H1 (cell line): ENCODE measurements at regions not wholly inside any gene's neighbourhood (a gene's known extent, or its start where the extent isn't known, plus 50 kb on each side); places are given as distances from the start of the nearest gene placed in this dataset.
A peak's percentile ranks its signal among the peaks of the same experiment; 100 is the strongest.

Experiments
- CBX5 ChIP-seq: fragments of 300-800, 300-1000 bp; sonication (generic); IDR thresholded peaks from 2 replicates; pipeline ENCODE4 v1.7.1; 2016; ENCODE audit warnings: antibody characterized with exemption, low read length, low read depth
- CTBP2 ChIP-seq: IDR thresholded peaks from 2 replicates; pipeline ENCODE4 v1.7.0; 2011; ENCODE audit warnings: borderline replicate concordance, mild to moderate bottlenecking, moderate library complexity, mixed read lengths, low read length; ENCODE audit not compliant: insufficient read depth, insufficient read length
- EZH2 ChIP-seq: fragments of 200-600 bp; sonication (generic); IDR thresholded peaks from 2 replicates; pipeline ENCODE4 v1.7.1; 2012; ENCODE audit warnings: low read depth, mild to moderate bottlenecking, moderate library complexity, low read length, inconsistent platforms; ENCODE audit not compliant: severe bottlenecking
- JUN ChIP-seq: IDR thresholded peaks from 2 replicates; pipeline ENCODE4 v1.6.1; 2011; ENCODE audit warnings: low read depth, mild to moderate bottlenecking, improper control_type of control experiment, low read length
- KDM1A ChIP-seq: fragments of 200-600, 300-600 bp; sonication (generic); IDR thresholded peaks from 2 replicates; pipeline ENCODE4 v1.7.1; 2016; ENCODE audit warnings: mild to moderate bottlenecking, low read length, borderline replicate concordance
- POLR2AphosphoS5 ChIP-seq: IDR thresholded peaks from 2 replicates; pipeline ENCODE4 v1.6.1; 2011; ENCODE audit warnings: low read depth, low read length
- SP1 ChIP-seq: IDR thresholded peaks from 2 replicates; pipeline ENCODE4 v1.6.1; 2011; ENCODE audit warnings: low read depth, low read length
- SP2 ChIP-seq: IDR thresholded peaks from 2 replicates; pipeline ENCODE4 v1.6.1; 2012; ENCODE audit warnings: mild to moderate bottlenecking, low read length, inconsistent platforms
- SUZ12 ChIP-seq: fragments of 200-600 bp; sonication (generic); IDR thresholded peaks from 2 replicates; pipeline ENCODE4 v1.6.1; 2012; ENCODE audit warnings: mild to moderate bottlenecking, inconsistent platforms, low read length, moderate library complexity, mixed read lengths
- YY1 ChIP-seq: IDR thresholded peaks from 2 replicates; pipeline ENCODE4 v1.6.1; 2011; ENCODE audit warnings: low read depth, mild to moderate bottlenecking, low read length
- ZNF274 ChIP-seq: IDR thresholded peaks from 2 replicates; pipeline ENCODE4 v1.7.0; 2012; ENCODE audit warnings: low read length, borderline replicate concordance; ENCODE audit errors: extremely low read depth
- TF ChIP-seq, protein P1 (sequence below), 3 experiments: IDR thresholded peaks; 1 replicate in 2 of 3; 2 replicates in 1 of 3; pipeline versions ENCODE4 v1.5.1 to v1.6.1; 2011; ENCODE audit warnings: low read length in 3 of 3, mild to moderate bottlenecking in 3 of 3, inconsistent platforms in 2 of 3, low read depth in 1 of 3, moderate library complexity in 1 of 3; ENCODE audit not compliant: insufficient read depth in 1 of 3; ENCODE audit errors: control extremely low read depth in 1 of 3

- TF ChIP-seq SP1 (no peak), SP2 (no peak), EZH2 (no peak), ZNF274 (no peak), SUZ12 (no peak), KDM1A (no peak), CTBP2 (no peak), YY1 (no peak), POLR2AphosphoS5 (no peak), JUN (no peak), CBX5 (no peak)
- TF ChIP-seq, protein P1, sequence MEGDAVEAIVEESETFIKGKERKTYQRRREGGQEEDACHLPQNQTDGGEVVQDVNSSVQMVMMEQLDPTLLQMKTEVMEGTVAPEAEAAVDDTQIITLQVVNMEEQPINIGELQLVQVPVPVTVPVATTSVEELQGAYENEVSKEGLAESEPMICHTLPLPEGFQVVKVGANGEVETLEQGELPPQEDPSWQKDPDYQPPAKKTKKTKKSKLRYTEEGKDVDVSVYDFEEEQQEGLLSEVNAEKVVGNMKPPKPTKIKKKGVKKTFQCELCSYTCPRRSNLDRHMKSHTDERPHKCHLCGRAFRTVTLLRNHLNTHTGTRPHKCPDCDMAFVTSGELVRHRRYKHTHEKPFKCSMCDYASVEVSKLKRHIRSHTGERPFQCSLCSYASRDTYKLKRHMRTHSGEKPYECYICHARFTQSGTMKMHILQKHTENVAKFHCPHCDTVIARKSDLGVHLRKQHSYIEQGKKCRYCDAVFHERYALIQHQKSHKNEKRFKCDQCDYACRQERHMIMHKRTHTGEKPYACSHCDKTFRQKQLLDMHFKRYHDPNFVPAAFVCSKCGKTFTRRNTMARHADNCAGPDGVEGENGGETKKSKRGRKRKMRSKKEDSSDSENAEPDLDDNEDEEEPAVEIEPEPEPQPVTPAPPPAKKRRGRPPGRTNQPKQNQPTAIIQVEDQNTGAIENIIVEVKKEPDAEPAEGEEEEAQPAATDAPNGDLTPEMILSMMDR (IDR thresholded peaks at IDR 0.05; ENCODE audit: control extremely low read depth in 1 of 3, insufficient read depth in 1 of 3, low read depth in 1 of 3, low read length in 3 of 3): peak; percentile 54 to 100 (median 100)
These were observed 51.6 kb upstream of the XCR1 start for GRCh38 chr3:46078712-46079400.
